NCI-H146 treated with DMSO at 0.1 percent for 48 hours (cell line): ENCODE measurements at regions not wholly inside any gene's neighbourhood (a gene's known extent, or its start where the extent isn't known, plus 50 kb on each side); places are given as distances from the start of the nearest gene placed in this dataset.

Source experiments
- DNase-seq: peaks from one replicate; lab custom pipeline; 2025; ENCODE audit not compliant: unreplicated experiment; lab: John Stamatoyannopoulos, UW

GRCh38 chr5:26237489-26237888, 800.9 kb downstream of the CDH9 start:
- no peak for DNase-seq

GRCh38 chr5:26236936-26237335, 801.5 kb downstream of the CDH9 start:
- DNase-seq = no peak

- DNase-seq = no peak
Measured at GRCh38 chr5:26232706-26233105, 805.7 kb downstream of the CDH9 start.

GRCh38 chr5:26231316-26231715, 807.1 kb downstream of the CDH9 start:
- no peak for DNase-seq

GRCh38 chr5:26229848-26230247, 808.5 kb downstream of the CDH9 start:
- no peak for DNase-seq

GRCh38 chr5:26227245-26227644, 811.1 kb downstream of the CDH9 start:
- DNase-seq = no peak

- DNase-seq = no peak
Measured at GRCh38 chr5:26205121-26205520, 833.3 kb downstream of the CDH9 start.

GRCh38 chr5:26193626-26194025, 844.8 kb downstream of the CDH9 start:
- no peak for DNase-seq

- DNase-seq = no peak
Measured at GRCh38 chr5:26192486-26192885, 845.9 kb downstream of the CDH9 start.

- no peak for DNase-seq
Measured at GRCh38 chr5:26181582-26181981, 856.8 kb downstream of the CDH9 start.

GRCh38 chr5:26148569-26149107, 889.7 kb downstream of the CDH9 start:
- DNase-seq = no peak

GRCh38 chr5:26143259-26143658, 895.1 kb downstream of the CDH9 start:
- no peak for DNase-seq

- no peak for DNase-seq
Measured at GRCh38 chr5:26121338-26121737, 917.0 kb downstream of the CDH9 start.

GRCh38 chr5:26104175-26104574, 934.2 kb downstream of the CDH9 start:
- DNase-seq = no peak

GRCh38 chr5:26060212-26060611, 978.2 kb downstream of the CDH9 start:
- no peak for DNase-seq

GRCh38 chr5:26054594-26054993, 983.8 kb downstream of the CDH9 start:
- DNase-seq = no peak

GRCh38 chr5:26034813-26035212, 1003.6 kb downstream of the CDH9 start:
- DNase-seq = no peak

GRCh38 chr5:26031481-26031880, 1006.9 kb downstream of the CDH9 start:
- no peak for DNase-seq

- DNase-seq = no peak
Measured at GRCh38 chr5:26026044-26026443, 1012.3 kb downstream of the CDH9 start.

- DNase-seq = no peak
Measured at GRCh38 chr5:26024774-26025173, 1013.6 kb downstream of the CDH9 start.

GRCh38 chr5:26023361-26023760, 1015.0 kb downstream of the CDH9 start:
- no peak for DNase-seq

GRCh38 chr5:26014206-26014605, 1024.2 kb downstream of the CDH9 start:
- no peak for DNase-seq

GRCh38 chr5:26012078-26012477, 1026.3 kb downstream of the CDH9 start:
- DNase-seq = no peak

- no peak for DNase-seq
Measured at GRCh38 chr5:26009742-26010141, 1028.6 kb downstream of the CDH9 start.
